Neutrophil (primary cell): ENCODE measurements at regions not wholly inside any gene's neighbourhood (a gene's known extent, or its start where the extent isn't known, plus 50 kb on each side); places are given as distances from the start of the nearest gene placed in this dataset.

ENCODE experiments used
- H3K27ac ChIP-seq: fragments of 200-600 bp; sonication (generic); 2 replicates; pipeline ENCODE4 v1.5.1; 2016; ENCODE audit warnings: mild to moderate bottlenecking, moderate library complexity
- H3K27me3 ChIP-seq: fragments of 200-600 bp; sonication (generic); 2 replicates; pipeline ENCODE4 v1.6.0; 2016; ENCODE audit warnings: mild to moderate bottlenecking
- H3K36me3 ChIP-seq: fragments of 200-600 bp; sonication (generic); 2 replicates; pipeline ENCODE4 v1.5.1; 2017
- H3K4me1 ChIP-seq, 2 experiments: fragments of 200-600 bp in 1 of 2; sonication (generic) in 1 of 2; 1 replicate in 1 of 2; 2 replicates in 1 of 2; pipeline versions ENCODE4 v1.5.1 to v1.6.1; 2013 to 2016; ENCODE audit warnings: low read depth in 1 of 2, low read length in 1 of 2, mild to moderate bottlenecking in 1 of 2, moderate library complexity in 1 of 2; ENCODE audit not compliant: control insufficient read depth in 1 of 2, insufficient read depth in 1 of 2
- H3K4me3 ChIP-seq, 2 experiments: fragments of 200-600 bp in 1 of 2; sonication (generic) in 1 of 2; 1 replicate in 1 of 2; 2 replicates in 1 of 2; pipeline ENCODE4 v1.5.1; 2013 to 2016; ENCODE audit warnings: low read depth in 1 of 2, low read length in 1 of 2, mild to moderate bottlenecking in 1 of 2, moderate library complexity in 1 of 2
- H3K9me3 ChIP-seq: fragments of 200-600 bp; sonication (generic); 2 replicates; pipeline ENCODE4 v1.5.1; 2016
- CTCF ChIP-seq: fragments of 200-600 bp; sonication (generic); IDR thresholded peaks from 2 replicates; pipeline ENCODE4 v1.5.1; 2016; ENCODE audit warnings: antibody characterized with exemption

DNA sequence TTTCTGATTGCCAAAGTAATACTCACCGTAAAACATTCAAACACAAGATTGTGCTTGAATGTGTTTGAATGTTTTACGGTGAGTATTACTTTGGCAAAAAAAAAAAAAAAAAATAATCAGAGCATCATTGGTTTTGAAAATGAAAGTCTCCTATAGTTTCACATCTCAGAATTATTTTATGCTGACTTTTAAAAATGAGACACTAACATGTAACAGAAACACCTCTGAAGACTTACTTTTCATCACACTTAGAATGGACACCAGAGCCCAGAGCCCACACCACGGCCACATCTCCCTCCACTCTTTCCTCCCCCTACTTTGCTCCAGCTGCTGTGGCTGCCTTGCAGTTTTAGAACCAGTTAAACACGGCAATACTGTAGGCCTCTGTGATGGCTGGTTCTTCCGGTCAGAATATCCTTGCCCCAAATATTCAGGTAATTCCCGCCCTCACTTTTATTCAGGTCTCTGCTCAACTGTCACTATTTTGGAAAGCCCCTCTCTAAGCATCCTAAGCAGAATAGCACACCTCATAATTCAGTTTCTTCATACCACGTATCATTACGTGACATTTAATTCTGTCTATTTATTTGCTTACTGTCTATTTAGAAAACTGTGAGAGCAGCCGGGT, 138.9 kb upstream of the MAX start:
- H3K27me3 ChIP-seq: no peaks in the 10 kb centered on the region
- H3K27ac ChIP-seq: no peak overlapping the region
- H3K4me1 ChIP-seq: peaks cover 4% of the 10 kb centered on the region in 2 experiments
- no peak for TF ChIP-seq CTCF
- no peaks in the 10 kb centered on the region for H3K9me3 ChIP-seq
- no peak overlapping the region for H3K4me3 ChIP-seq
- H3K36me3 ChIP-seq: no peaks in the 10 kb centered on the region

- TF ChIP-seq CTCF: no peak
- no peak overlapping the region for H3K27ac ChIP-seq
Measured at GRCh38 chr14:65242732-65243134, 140.4 kb upstream of the MAX start.

DNA sequence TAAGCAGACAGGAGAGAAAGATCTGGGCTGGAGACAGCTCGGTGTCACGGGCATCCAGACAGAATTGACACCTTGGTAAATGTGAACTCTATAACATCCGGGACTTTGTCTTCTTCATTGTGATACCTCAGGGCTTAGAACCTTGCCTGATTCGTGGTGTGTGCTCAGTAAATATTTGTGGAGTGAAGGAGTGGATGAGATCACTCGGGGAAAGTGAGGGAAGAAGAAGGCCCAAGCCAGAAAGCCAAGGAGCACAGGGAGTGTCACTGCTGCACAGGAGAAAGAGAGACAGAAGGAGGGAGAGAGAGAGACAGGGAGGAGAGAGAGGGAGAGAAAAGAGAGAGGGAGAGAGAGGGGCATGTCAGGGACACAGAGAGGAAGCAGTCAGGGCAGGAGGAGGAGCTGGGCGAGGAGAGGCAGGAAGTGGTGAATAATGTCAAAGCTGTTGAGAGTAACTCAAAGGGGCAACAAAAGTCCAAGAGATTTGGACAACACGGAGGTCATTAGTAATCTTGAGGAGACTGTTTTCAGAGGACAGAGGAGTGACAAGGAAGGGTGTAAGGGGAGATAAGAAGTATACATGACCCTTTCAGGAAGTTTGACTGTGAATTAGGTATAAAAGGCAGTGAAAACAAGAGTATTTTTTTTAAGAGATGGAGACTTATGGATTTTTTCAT, 141.6 kb upstream of the MAX start:
- no peak for TF ChIP-seq CTCF
- Histone ChIP-seq H3K4me1 (peaks cover 2 to 3% of the 10 kb centered on the region in 2 experiments), H3K4me3 (no peak overlapping the region), H3K36me3 (no peaks in the 10 kb centered on the region), H3K27me3 (no peaks in the 10 kb centered on the region), H3K27ac (no peak overlapping the region), H3K9me3 (no peaks in the 10 kb centered on the region)

More at GRCh38 chr14:65242732-65243134, 140.4 kb upstream of the MAX start:
- H3K36me3 ChIP-seq: no peaks in the 10 kb centered on the region
- H3K9me3 ChIP-seq: no peaks in the 10 kb centered on the region
- peaks cover 4% of the 10 kb centered on the region in 2 experiments for H3K4me1 ChIP-seq
- H3K4me3 ChIP-seq: no peak overlapping the region
- H3K27me3 ChIP-seq: no peaks in the 10 kb centered on the region

GRCh38 chr14:65249471-65250161, 147.3 kb upstream of the MAX start:
- Histone ChIP-seq H3K36me3 (no peaks in the 10 kb centered on the region), H3K27ac (no peak overlapping the region)
- TF ChIP-seq CTCF: no peak

DNA sequence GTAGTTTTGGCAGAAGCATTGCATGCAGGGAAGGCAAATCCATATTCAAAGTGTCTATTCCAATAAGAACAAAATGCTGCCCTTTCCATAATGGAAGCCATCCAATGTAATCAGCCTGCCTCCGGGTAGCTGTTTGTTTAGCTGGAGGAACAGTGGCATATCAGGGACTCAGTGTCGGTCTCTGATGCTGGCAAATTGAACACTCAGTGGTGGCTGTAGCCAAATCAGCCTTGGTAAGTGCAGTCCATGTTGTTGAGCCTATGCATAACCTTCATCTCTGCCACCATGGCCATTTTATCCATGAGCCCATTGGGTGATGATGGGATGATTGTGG, 147.8 kb upstream of the MAX start:
- Histone ChIP-seq H3K27me3 (no peaks in the 10 kb centered on the region), H3K27ac (no peak overlapping the region), H3K9me3 (no peaks in the 10 kb centered on the region), H3K4me1 (no peaks in the 10 kb centered on the region), H3K36me3 (no peaks in the 10 kb centered on the region), H3K4me3 (no peak overlapping the region)
- no peak for TF ChIP-seq CTCF

More at GRCh38 chr14:65249471-65250161, 147.3 kb upstream of the MAX start:
- H3K27me3 ChIP-seq: no peaks in the 10 kb centered on the region
- H3K9me3 ChIP-seq: no peaks in the 10 kb centered on the region
- no peak overlapping the region for H3K4me3 ChIP-seq
- no peaks in the 10 kb centered on the region for H3K4me1 ChIP-seq
